GM21360 (cell line): ENCODE measurements at regions not wholly inside any gene's neighbourhood (a gene's known extent, or its start where the extent isn't known, plus 50 kb on each side); places are given as distances from the start of the nearest gene placed in this dataset.

Source experiments
- ATAC-seq: cut with Tn5 transposase; IDR thresholded peaks from one replicate; pipeline ENCODE4 v1.9.1; 2021; ENCODE audit warnings: mild to moderate bottlenecking, moderate library complexity; ENCODE audit not compliant: unreplicated experiment

DNA sequence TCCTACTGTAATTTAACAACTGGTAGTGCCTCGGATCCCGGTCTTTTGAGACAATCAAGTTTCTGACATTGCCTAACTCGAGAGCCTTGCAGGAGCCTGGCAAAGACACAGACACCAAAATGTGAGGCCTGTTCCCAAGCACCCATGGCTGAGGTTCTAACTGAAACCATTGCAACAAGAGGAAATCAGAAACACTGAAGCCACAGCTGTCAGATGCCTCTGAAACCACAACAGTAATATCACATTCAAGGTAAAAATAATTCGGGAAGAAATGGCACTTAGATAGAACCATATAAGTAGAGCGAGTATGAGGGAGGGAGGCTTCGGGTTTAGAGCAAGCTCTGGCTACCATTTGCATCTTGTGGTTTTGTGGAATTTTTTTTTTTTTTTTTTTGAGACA lies 285.9 kb downstream of the FBXO15 start:
- no peak for ATAC-seq

DNA sequence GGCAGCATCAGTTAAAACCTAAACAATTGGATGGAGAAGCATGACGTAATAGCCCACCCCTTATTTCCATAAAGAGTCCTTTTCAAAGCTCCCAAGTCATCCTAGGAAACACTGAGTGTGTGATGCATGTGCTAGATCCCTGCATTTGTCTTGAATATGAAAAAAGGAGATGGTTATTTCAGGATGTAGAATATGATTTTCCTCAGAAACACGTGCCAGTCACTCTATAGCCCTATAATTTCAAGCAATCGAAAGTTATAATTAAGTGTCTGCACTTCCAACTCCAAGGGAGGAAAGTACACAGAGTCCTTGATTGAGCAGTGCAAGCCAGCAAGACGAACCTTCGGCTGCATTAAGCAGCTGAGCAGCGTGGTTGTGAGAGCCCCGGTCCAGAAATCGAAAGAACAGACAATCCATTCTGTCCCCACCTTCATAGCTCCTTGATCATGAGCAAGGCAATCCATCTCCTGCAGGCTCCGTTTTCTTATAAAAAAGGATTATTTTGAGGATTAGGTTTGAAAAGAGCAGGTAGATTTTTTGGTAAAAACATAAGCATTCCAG lies 287.7 kb downstream of the FBXO15 start:
- no peak for ATAC-seq

- no peak for ATAC-seq
Measured at GRCh38 chr18:73852789-73853549, 294.7 kb downstream of the FBXO15 start.

- ATAC-seq, result no peak
Measured at GRCh38 chr18:73850782-73851181, 296.9 kb downstream of the FBXO15 start.

- ATAC-seq, result no peak
Measured at GRCh38 chr18:73848656-73849055, 299.0 kb downstream of the FBXO15 start.

DNA sequence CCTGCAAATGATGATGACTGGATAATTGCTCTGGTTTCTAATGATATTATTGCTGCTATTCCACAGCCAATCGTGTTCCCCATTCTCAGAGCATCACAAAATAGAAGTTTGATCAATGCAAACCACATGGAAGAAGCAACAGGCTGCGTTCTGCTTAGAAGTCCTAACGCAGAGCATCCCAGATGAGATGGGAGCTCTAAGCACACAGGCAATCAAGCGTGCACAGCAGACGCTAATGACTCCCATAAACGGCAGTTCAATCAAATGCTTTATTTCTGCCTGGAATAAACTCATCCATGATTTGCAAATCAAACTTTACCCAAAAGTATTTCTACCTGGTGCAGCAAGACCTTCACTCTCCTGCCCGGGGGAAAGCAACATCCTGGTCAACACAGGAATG lies 304.2 kb downstream of the FBXO15 start:
- no peak for ATAC-seq

DNA sequence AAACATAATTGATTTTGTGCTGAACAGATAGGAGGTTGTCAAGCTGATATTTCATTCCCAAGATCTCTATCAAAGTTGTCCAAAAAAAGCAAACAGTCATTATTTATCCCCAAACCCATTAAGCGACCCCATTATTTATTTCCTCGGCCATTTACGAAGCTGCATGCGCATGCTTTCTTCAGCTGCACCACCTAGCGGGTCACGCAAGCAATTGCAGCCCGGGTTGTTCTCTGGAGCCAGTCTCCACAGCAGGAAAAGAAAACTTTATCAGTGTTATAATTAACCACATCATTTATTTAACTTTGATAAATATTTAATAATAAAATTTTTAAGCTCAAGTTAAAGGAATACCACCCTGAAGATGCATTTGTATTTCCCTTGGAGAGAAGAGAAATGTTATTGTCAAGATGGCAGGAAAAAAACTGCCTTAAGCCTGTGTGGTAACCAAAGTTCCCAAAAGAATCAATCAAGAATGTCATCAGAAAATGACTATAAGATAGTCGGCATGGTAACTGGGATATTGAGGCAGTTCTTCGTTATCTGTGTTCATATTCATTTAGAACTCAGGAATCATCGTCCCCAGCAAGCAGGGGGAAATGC lies 304.7 kb downstream of the FBXO15 start:
- peak; percentile 78 for ATAC-seq

GRCh38 chr18:73841661-73842060 lies 306.0 kb downstream of the FBXO15 start:
- no peak for ATAC-seq

- ATAC-seq, result no peak
Measured at GRCh38 chr18:73840319-73840945, 307.2 kb downstream of the FBXO15 start.

DNA sequence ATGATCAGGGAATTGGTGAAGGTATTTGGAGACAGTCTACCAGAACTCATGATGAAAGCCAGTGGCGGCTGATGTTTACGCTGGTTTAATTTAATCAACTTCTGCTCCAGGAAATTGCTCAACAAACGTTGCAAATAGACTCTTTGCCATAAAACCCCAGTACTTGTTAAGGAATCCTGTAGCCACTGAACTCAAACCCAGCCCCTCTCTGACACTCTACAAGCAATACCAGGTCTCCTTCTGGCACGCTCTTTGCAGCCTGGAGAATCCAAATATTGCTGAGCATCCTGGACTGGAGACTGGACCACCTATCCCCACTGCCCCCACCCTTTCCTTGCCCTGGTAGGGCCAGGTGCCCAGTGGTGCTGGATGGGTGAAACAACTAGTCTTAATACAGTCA lies 308.2 kb downstream of the FBXO15 start:
- no peak for ATAC-seq

GRCh38 chr18:73838107-73838506 lies 309.5 kb downstream of the FBXO15 start:
- no peak for ATAC-seq

- no peak for ATAC-seq
Measured at GRCh38 chr18:73835656-73836364, 311.8 kb downstream of the FBXO15 start.

DNA sequence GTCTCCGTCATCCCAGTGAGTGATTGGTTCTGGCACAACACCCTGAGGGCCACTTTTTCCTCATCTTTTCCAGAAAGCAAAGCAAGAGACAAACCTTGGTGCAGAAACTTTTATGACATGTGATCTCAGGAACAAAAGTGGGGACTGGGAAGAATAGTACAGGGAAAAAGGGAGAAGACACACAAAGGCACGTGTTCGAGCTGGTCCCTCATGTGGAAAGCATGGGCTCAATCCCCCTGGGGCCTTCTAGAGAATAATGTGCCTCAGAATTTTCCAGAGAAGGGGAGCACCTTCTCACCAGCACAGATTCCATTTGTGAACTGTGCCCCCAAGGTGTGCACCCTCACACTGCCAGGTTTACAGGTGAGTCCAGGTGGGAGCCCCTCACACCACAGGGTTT lies 312.6 kb downstream of the FBXO15 start:
- ATAC-seq, result no peak

- no peak for ATAC-seq
Measured at GRCh38 chr18:73831688-73832087, 315.9 kb downstream of the FBXO15 start.

GRCh38 chr18:73829146-73829545 lies 318.5 kb downstream of the FBXO15 start:
- ATAC-seq, result no peak

- no peak for ATAC-seq
Measured at GRCh38 chr18:73827801-73828200, 319.8 kb downstream of the FBXO15 start.

GRCh38 chr18:73826098-73826497 lies 321.5 kb downstream of the FBXO15 start:
- ATAC-seq, result no peak

DNA sequence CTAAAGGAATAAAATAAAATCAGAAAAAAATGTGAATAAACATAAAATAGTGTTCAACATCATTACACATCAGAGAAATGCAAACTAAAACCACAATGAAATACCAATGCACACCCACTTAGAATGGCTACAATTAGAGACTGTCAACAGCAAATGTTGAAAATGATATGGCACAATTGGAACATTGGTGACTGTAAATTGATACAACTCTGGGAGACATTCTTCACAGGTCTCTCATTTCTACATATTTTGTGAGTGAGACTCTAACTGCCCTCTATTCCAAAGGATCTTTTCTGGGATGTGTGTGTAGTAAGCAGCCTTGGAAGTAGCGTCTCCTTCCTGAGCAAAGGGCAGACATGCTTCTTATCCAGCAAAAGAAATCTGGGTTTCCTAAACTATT lies 323.0 kb downstream of the FBXO15 start:
- ATAC-seq, result no peak

- no peak for ATAC-seq
Measured at GRCh38 chr18:73812423-73812822, 335.2 kb downstream of the FBXO15 start.

DNA sequence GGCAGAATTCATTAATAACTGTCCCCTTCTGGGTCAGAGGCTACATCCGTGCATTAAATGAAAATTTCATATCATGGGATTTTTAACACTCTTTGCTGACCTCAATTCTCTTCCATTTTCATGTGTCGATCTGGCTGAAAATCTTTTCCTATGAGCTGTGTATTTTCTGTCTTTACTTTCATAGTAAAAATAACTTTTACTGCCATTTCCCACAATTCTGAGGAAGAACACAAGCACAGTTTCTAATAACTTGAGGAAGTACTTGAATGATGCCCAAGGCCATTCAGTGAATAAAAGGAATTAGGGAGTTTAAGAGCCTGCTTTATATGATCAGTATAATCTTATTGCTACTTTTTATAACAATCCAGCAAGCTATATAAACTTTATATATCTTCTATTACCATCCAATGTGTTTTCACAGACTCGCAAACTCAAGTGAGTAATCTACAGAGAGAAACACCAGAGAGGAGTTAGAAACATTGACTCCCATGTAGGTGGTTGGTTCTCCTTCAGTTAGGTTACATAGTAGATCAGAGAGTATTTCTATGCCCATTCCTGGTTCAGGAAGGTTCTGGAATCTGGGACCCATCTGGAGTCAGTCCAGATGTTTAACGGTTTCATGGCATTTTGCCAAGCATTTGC lies 340.0 kb downstream of the FBXO15 start:
- ATAC-seq, result no peak

- no peak for ATAC-seq
Measured at GRCh38 chr18:73805991-73806390, 341.6 kb downstream of the FBXO15 start.
